ENCODE measurements at regions not wholly inside any gene's neighbourhood (a gene's known extent, or its start where the extent isn't known, plus 50 kb on each side); places are given as distances from the start of the nearest gene placed in this dataset.

DNA sequence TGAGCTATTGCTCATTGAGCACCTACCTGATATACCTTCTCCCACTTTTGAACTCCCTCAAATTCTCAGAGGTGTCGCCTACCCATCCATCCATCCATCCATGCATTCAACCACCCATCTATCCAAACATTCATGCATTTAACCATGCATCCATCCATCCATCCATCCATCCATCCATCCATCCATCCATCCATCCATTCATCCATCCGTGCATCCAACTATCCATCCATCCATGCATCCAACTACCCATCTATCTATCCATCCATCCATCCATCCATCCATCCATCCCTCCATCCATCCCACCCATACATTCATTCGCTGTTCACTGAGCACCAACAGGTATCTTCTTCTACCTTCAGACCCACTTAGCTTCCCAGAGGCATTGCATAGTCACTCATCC is 342.8 kb downstream of the CTTN start:
- no peak for DNase-seq (ENCODE audit: low read depth in 2 of 2)

DNA sequence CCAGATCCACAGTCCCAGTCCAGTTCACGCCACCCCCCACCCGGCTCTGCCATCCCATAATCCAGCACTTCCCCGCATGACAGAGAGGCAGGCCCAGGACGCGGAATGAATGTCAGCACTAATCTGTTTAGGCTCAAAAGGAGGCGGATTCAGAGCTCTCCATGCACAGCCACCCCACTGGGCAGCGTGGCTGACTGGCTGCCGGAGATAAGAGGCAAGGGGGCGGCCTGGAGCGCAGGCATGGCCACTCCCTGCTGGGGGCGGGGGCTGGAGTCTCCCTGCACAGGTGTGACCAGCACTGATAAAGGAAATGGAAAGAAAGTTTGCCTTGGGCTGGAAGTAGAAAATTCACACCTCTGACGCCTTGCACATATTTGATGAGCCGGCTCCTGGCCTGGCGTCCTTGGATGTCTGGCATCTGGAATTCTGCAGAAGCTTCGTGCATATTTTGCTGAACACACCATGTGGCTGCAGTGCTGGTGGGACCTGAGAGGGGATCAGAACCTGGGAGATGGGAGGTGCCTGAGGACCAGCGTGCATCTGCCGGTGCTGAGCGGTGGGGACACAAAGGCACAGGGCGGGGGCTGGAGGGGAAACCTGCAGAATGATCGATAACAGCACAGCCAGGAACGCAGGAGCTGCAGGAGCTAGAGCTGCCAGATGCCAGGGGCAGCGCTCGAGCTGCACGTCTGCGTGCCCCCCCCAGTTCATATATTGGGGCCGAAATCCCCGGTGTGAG is 344.4 kb downstream of the CTTN start:
- no peak for DNase-seq (ENCODE audit: low read depth in 2 of 2)

DNA sequence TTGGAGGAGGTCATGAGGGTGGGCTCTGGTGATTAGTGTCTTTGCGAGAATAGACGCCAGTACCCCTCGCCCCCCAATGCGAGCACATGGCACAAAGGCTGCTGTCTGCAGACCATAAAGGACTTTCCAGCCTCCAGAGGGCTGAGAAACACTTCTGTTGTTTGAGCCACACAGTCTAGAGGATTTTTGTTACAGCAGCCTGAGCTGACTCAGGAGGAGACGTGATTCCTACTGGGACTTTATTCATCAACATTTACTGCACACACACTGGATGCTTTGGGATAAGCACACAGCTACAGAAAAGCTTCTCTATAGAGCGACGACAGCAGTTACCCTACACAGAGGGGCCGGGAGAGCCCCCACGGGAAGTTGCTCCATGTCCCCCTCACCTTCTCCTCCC is 345.0 kb downstream of the CTTN start:
- DNase-seq (ENCODE audit: low read depth in 2 of 2), result no peak

DNA sequence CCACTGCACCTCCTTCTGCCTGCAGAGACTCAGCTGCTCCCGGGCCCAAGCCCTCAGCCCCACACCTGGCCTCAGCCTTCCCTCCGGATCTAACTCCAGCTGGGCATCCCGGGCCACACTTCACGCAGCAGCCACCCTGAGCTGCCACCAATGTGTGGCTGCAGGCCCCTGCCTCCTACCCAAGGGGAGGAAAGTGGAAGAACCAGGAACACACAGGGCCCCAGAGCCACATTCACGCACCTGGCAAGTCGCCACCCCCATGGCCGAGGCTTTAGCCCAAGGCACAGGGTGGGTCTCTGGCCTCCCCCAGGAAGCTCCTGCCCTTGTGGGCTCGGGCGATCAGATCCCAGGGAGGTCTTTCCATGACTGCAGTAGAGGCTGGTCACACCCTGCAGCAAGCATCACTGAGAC is 345.6 kb downstream of the CTTN start:
- no peak for DNase-seq (ENCODE audit: low read depth in 2 of 2)

GRCh38 chr11:70744396-70745185 is 346.3 kb downstream of the CTTN start:
- DNase-seq (ENCODE audit: low read depth in 2 of 2), result no peak

DNA sequence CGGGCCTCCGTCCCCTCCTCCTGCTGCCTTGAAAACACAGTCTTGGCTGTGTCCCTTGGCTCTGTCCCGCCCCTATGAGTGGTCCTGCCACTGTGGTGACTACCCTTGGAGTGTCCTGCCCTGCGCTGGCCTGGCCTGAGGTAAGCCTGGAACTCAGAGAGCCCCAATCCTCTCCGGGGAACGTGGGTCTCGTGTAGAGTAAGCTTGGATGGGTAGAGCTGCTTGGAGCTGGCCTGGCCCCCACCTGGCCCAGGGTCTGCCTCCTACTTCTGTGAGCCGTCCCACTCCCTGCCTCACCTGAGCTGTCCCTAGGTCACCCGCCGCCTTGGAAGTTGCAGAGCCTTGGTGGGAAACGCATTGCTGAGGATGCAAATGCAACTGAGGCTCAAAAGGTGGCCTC is 347.1 kb downstream of the CTTN start:
- DNase-seq (ENCODE audit: low read depth in 2 of 2), result no peak

- DNase-seq (ENCODE audit: low read depth in 2 of 2), result no peak
These were observed 347.6 kb downstream of the CTTN start for GRCh38 chr11:70745941-70746340.

DNA sequence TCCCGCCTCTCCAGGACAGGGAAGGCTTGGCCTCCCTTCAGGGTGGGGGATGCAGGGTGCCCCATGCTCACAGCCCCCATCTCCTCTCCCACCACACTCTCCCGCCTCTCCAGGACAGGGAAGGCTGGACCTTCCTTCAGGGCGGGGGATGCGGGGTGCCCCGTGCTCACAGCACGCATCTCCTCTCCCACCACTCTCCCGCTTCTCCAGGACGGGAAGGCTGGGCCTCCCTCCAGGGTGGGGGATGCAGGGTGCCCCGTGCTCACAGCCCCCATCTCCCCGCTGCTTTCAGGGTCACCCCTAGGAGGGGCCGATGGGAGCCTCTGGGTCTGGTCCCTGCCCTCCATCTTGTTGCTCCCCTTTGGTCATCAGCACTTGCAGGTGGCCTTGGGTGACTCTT is 348.0 kb downstream of the CTTN start:
- no peak for DNase-seq (ENCODE audit: low read depth in 2 of 2)

- DNase-seq (ENCODE audit: low read depth in 2 of 2), result no peak
These were observed 349.0 kb downstream of the CTTN start for GRCh38 chr11:70747285-70747684.

DNA sequence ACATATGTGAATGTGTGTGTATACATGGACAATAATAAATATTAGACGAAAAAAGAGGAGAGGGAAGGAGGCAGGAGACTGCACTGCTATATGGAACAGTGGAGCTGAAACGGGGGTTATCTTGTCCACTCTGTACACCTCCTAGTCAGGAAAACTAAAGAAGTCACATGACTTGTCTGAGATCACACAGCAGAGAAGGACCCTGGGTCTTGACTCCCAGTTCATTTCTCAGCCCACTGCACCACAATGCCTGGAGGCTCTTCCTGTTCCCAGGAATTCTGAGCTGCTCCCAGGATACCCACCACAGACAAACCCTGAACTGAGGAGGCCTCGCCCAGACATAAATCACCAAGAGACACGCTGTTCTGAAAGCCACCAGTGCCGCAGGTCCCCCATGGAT is 349.6 kb downstream of the CTTN start:
- DNase-seq (ENCODE audit: low read depth in 2 of 2), result no peak

DNA sequence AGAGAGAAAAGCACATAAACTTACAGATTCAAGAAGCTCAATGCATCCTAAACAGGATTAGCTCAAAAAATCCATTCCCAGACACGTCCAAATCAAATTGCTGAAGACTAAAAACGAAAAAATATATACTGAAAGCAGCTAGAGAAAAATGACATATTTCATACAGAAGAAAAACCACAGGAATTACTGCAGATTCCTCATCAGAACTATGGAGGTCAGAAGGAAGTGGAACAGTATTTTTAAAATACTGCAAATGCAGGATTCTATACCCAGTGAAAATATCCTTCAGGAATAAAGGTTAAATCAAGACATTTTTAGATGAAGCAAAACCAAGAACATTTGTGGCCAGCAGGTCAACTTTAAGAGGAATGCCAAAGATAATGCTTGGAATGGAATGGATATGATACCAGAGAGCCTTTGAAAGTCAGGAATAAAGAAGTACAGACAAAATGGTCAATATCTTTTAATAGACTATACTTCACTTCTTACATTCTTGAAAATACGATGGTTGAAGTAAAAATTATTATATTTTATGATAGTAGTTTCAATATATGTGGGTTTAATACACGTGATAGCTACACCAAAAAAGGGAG is 352.9 kb downstream of the CTTN start:
- no peak for DNase-seq (ENCODE audit: low read depth in 2 of 2)

- peak; percentile 34 to 56 for DNase-seq (ENCODE audit: low read depth in 2 of 2)
These were observed 357.3 kb downstream of the CTTN start for GRCh38 chr11:70755410-70756158.

- no peak for DNase-seq (ENCODE audit: low read depth in 2 of 2)
These were observed 358.0 kb downstream of the CTTN start for GRCh38 chr11:70756341-70756740.

- DNase-seq (ENCODE audit: low read depth in 2 of 2), result no peak
These were observed 358.4 kb downstream of the CTTN start for GRCh38 chr11:70756756-70757155.

DNA sequence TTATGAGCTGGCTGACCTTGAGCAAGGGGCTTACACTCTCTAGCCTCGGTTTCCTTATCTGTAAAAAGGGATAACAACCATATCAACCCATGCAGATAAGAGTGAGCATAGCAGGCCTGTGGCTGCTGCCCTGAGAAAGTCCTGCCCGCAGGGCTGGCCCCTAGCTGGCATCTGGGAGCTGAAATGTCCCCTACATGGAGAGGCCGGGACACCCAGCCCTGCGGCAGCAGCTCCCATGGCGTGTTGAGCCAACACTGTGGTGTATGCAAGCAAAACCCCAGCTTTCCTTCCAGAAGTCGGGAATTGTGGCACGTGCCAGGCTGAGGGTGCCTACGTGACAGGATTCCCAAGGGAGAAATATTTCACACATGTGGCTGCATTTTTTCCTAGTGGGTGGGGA is 358.9 kb downstream of the CTTN start:
- no peak for DNase-seq (ENCODE audit: low read depth in 2 of 2)

DNA sequence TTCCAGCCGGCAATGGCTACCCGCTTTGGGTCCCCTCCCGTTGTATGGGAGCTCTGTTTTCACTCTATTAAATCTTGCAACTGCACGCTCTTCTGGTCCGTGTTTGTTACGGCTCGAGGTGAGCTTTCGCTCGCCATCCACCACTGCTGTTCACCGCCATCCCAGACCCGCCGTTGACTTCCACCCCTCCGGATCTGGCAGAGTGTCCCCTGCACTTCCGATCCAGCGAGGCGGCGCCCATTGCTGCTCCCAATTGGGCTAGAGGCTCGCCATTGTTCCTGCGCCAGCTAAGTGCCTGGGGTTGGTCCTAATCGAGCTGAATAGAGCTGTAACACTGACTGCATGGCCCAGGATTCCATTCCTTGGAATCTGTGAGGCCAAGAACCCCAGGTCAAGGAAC is 359.9 kb downstream of the CTTN start:
- DNase-seq (ENCODE audit: low read depth in 2 of 2), result no peak

DNA sequence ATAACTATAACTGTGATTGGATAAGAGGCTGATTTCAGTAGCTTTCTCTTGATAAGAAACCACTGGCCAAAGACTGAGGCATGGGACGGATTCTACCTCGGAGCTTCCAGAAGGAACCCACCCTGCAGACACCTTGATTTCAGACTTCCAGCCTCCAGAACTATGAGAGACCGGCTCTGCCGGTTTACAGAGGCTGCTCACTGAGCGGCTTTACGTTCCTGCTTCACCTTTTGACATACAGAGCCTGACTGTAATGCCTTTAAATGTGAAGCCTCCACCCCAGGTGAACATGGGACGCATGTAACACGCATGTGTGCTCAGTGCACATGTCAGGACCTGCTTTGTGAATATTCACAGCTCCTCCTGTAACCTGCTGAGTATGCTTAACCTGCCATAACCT is 361.5 kb downstream of the CTTN start:
- no peak for DNase-seq (ENCODE audit: low read depth in 2 of 2)

DNA sequence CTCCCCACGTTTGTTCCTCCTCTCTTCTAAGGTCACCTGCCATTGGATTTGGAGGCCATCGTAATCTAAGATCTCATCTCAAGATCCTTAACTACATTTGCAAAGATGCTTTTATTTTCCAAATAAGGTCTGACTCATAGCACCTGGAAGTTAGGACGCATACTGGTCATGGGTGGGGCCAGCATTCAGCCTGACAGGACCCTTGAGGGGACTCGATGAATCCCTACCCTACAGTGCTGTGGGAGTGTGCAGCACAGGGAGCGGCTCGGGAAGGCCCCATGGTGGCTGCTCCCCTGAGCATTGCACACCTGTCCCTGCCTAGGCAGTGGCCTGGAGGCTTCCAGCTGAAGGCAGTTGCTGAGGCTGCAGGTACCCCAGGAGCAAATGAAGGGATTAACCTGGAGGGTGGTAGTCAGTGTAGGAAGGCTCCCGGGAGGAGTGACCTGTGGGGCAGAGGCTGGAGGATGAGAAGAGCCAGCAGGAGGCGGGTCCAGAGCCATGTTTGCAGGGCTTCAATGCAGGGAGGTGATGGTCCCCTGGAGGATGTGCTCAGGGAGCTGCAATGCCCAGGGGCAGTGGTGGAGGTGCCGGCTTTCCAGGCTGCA is 362.2 kb downstream of the CTTN start:
- DNase-seq (ENCODE audit: low read depth in 2 of 2), result no peak

DNA sequence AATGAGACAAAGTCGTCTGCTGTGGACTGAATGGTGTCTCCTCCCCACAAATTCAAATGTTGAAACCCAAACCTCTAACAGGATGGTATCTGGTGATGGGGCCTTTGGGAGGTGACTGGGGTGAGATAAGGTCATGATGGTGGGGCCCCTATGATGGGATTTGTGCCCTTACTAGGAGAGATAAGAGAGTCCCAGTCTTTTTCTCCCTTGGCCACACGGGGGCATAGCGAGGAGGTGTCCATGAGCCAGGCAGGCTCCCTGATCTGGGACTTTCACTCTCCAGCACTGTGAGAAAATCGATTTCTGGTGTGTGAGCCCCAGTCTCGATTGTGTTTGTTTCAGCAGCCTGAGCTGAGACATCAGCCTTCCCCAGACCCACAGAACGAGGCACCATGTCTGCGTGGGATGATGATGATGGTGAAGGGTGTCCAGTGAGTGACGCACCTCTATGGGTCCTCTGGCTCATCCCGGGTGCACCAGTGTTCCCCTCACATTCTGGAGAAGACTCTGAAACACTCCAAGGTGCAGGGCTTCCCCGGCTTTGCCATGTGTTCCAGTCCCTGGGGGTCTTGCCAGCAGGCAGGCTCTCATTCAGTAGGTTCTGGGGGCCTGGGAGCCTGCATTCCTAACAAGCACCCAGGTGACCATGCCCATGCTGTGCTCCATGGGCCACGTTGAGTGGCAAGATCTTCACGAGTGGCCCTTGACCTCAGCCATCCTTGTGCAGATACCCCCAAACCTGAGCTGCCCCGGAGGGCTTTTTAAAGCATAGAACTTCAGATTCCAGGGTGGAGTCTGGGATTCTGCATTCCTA is 363.0 kb downstream of the CTTN start:
- DNase-seq (ENCODE audit: low read depth in 2 of 2), result no peak

DNA sequence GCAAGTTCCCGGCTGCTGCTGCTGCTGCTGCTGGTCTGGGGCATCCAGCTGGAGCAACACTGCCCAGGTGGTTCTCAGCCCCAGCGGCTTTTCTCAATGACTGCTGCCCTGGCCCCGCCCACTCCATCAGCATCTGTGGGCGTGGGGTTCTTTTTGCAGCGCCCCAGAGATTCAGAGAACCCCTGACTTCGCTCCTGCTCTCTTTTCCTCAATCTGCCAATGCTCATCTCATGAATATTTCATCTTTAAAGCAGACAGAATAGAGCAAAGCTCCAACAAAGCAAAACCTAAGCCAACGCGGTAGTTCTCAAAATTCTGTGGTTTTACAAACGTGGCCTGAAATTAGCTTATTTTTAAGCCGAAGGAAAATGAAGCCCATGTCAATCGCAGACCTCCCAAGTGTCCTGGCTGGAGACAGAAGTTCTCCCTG is 363.6 kb downstream of the CTTN start:
- no peak for DNase-seq (ENCODE audit: low read depth in 2 of 2)

DNA sequence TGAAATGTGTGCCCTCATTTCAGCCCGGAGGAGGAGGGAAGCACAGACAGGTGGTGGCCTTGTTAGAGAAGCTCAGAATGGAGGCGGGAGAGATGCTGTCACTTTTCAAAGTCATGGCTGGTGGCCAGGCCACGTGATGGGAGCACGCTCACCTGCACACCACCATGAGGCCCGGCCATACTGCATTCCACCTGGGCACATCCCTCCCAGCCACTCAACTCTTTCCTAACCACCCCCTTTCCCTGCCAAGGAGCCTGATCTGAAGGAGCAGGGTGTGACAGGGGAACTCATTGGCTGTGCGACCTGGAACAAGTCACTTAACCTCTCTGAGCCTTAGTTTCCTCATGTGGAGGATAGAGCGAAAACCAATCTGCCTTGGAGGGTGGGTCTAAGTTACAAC is 364.5 kb downstream of the CTTN start:
- no peak for DNase-seq (ENCODE audit: low read depth in 2 of 2)

All from stimulated activated CD4-positive, alpha-beta T cell treated with anti-CD3 and anti-CD28 coated beads, Interleukin-15, amount 100 ng/mL, for 48 hours (primary cell).